Activated CD4-positive, alpha-beta T cell treated with anti-CD3 and anti-CD28 coated beads for 48 hours (primary cell): ENCODE measurements at regions not wholly inside any gene's neighbourhood (a gene's known extent, or its start where the extent isn't known, plus 50 kb on each side); places are given as distances from the start of the nearest gene placed in this dataset.

ENCODE experiments used
- DNase-seq: peaks from one replicate; pipeline ENCODE4 v3.0.0-alpha.2; 2020

- DNase-seq, result no peak
Measured at GRCh38 chr3:182233957-182234356, 522.2 kb downstream of the SOX2 start.

DNA sequence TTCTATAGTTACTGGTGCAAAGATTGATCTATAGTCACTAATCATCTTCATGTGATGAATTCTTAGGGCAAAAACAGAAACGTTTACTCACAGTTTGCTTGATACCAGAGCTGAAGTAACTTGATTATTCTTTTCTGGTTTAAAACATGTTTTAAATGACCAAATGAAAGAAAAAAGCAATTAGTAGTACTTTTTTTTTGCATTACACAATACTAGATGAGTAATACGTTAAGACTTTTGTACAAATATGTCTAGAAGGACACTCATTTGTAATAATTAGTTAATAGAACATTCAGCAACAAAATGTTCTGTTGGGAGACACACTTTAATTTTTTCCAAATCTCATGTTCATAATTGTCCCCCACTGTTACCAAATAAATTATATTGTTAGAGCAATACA, 523.2 kb downstream of the SOX2 start:
- DNase-seq, result no peak

DNA sequence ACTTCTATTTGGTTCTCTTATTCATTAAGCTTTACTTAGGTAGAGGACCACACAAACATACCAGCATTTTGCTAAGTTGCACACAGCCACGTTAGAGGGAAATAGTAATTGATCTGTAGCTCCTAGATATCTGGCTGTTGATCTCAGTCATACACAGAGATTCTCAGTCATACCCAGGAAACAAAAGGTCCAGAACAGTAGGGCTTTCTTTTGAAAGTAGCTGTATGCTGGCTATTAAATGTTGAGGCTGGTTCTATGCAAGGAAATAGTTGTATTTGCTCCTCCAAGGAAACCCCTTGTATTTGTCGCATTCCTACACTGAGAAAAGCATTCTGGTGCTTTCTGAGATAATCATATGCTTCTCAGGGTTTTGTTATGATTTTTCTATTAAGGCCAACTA, 523.8 kb downstream of the SOX2 start:
- no peak for DNase-seq

DNA sequence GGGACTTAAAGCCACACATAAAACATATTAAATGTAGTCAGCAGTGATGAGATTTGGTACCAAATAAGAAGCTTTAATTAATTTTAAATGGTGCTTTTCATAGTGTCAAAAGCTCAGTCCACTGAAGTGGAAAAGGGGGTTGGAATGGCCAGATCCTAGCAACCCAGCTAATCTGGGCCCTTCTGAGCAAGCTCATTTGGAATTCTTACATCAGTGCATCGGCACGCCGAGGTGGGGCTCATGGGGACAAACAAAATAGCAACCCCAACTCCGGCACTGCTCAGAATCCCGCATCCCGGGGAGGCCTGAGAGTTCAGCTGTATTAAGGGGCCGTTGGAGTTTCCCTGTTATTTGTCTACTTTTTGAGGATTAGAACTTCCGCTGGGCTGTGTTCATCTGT, 526.4 kb downstream of the SOX2 start:
- DNase-seq, result no peak

DNA sequence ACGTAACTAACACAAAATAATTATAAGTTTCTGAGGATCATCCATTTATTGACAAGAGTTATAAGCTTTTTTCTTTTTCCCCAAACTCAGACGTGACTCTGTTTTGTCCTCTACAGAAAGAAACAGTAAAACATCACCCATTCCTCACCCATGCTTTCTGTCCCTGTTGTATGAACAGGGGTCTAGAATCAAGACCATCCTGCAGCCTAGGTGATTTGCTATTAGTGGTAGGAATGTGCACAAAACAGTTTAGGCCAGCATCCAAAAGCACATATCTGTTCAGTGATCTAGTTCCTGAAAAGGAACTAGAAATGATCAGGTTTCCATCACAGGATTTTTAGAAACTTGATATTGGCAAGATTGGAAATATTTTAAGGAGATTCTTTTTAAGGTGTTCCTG, 527.6 kb downstream of the SOX2 start:
- no peak for DNase-seq

GRCh38 chr3:182240474-182240873, 528.7 kb downstream of the SOX2 start:
- no peak for DNase-seq

DNA sequence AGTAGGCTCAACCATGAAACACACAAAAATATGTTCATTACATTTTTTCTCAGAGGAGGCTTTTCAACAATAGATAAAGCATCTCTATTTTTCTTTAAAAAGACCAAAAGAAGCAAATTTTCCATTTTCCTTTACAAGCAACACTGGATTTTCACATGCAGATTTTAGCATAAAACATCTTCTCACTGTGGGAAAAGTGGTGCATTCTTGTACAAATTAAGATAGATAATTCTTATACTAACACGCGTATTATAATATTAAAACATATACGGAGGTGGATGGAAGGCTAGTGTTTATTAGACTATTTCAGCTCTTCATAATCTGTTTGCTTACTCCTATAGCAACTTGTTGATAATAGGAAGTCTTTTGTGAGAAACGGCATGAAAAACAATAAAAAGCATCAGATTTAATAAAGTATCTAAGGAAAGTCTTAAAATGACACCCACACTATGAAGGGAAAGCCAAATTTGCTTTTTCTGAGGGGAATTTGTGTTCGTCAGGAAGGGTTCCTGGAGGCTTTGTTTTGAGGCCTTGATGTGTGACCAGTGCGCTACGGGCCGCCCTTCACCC, 529.6 kb downstream of the SOX2 start:
- DNase-seq, result no peak

DNA sequence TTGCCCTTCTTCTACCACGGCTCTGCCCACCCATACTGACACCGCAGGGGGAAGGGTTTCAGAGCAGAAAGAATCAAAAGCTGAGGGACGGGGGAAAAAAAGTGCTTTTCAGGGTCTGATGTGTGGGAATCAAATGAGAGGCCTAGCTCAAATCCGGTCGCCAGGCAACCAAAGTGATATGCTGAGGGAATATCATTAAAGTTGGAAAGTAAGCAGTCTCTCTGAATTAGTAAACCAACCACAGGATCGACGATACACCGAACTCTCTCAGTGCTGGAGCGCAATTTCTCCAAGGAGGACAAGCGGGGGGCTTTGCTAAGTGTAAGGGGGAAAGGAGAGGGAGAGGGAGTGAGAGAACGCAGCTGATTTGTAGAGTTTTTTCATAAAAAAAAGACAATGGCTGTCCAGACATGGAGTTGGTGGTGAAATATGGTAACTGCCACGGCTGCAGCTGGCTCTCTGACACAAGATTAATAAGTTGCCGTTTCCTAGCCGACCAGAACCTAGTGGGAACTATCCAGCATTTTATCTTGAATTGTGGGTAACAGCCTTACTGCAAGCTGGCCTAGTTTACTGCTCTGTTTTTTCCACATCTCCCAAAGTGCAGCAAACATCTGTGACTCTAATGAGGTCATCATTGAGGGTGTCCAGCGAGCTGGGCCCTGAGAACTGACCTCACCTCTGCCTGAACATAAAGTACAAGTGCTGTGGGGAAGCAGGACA, 530.2 kb downstream of the SOX2 start:
- no peak for DNase-seq

DNA sequence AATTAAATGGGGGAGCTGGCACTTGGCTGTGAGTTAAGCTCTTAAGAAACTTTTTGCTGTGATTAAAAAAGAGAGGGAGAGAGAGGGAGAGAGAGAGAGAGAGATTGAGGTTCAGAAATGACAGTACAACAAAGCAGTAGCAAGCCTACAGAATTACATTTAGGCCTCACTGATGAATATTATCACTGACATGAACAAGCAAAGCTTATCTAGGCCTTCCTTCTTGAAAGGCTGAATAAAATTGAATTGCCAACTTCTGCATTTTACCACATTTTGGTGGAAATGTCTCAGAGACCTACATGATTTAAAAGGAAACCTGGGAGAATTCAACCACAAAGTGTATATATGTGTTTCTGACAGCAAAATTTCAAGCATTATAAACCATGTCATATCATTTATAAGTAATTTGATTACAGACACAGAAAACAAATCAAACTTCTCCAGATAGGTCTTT, 530.8 kb downstream of the SOX2 start:
- no peak for DNase-seq

- DNase-seq, result no peak
Measured at GRCh38 chr3:182243625-182244024, 531.9 kb downstream of the SOX2 start.

DNA sequence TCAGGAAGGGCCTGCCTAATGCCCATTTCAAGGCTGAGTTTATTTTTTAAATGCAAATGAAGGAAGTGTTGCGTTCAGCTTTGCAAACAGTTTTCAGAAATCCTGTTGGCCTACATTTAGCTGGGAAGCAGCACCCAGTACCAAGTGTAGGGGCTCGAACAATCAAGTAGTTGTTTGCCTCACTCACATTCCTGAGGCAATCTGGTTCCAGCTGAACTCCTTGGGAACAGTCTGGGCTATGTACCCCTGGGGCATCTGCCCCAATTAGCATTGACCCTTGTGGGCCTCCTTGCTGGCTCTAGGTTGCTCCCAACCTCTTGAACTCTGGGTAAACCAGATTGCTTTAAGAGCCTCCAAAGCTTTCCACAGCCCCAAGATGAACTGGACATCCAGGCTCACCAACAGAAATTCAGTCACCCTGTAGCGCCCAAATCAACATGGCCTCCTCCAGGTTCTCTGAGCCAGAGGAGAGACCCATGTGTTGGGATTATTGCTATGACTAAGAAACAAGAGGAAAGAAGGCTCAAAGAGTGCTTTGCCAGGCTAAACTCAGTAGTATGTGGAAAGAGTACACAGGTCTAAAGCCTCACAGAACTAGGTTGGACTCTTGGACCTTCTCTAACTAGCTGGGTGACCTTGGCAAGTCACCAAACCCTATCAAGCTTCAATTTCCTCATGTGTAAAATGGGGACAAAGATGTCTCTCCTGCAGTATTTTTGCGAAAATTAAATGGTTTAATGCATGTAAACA, 532.7 kb downstream of the SOX2 start:
- no peak for DNase-seq

GRCh38 chr3:182245059-182245458, 533.3 kb downstream of the SOX2 start:
- no peak for DNase-seq

DNA sequence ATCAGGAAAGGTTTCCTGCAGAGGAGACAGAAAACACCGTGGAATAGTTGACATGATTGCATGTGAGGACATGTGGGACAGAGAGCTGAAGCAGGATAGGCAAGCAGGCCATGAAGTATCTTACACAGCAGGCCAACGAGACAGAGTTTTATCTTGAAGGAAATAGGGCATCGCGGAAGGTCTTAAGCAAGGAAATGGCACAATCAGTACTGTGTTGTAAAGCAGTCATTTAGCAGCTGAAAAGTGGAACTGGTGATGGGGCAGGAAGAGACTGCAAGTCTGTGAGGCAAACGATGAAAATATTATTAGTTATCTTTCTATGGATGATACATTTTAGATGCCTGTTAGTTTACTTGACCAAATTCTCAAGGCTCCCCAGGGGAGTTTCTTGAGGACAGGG, 535.1 kb downstream of the SOX2 start:
- DNase-seq, result no peak

DNA sequence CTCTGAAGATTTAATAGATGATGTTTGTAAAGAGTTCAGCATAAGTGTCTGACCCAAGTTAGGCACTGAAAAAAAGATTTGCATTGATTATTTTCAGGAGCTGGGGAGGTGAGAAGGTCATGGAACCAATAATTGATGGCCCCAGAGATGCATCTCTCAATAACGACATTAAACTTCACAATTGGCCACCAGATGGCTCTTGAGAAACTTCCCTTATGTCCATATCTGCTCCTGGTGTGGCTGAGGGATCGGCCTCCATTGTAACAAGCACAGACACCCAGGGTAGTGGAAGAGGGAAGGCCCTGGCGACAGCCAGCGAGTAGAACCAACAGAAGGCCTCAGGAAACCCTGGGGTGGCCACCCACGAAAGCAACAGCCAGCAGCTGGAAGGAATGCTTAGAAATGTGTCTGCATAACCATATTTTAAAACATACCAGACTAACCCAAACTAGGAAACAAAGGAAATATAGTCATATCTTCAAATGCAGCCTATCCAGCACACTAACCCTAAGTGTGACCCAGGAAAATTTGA, 536.7 kb downstream of the SOX2 start:
- no peak for DNase-seq

DNA sequence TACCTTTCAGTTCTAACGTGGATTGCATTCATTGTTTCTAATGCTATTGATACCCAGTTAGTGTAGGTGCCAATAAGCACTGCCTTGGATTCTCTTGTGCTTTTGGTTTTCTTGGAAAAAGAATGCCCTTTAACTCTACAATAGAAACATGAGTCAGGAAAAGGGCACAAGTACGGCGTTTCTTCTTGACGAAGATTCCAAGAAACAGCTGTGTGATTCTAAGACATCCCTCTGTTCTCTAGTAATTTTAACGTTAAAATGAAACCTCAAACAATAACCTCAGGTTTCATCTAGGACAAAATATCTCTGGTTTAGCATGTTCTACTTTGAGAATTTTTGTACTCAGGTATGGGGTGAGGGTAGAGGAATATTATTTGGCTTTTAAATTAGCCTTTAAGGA, 540.5 kb upstream of the ATP11B start:
- no peak for DNase-seq

GRCh38 chr3:182255158-182255557, 538.1 kb upstream of the ATP11B start:
- DNase-seq, result no peak

DNA sequence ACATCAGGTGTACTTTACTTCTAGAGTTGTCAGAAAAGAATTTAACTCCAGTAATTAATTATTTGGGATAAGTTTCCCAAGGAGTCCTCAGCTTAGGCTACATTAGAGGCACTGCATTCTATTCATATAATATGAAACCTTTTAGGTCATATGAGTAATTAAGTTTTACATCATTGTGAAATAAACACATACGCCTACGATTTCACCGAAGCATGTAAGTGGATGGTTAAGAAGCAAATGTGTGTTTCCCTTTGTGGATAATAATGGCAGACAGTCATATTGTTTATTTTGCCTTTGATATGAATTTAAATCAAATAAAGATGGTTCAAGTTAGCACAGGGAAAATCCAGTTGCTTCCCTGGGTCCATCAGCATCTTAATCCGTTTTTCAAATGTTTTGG, 535.9 kb upstream of the ATP11B start:
- DNase-seq, result no peak

DNA sequence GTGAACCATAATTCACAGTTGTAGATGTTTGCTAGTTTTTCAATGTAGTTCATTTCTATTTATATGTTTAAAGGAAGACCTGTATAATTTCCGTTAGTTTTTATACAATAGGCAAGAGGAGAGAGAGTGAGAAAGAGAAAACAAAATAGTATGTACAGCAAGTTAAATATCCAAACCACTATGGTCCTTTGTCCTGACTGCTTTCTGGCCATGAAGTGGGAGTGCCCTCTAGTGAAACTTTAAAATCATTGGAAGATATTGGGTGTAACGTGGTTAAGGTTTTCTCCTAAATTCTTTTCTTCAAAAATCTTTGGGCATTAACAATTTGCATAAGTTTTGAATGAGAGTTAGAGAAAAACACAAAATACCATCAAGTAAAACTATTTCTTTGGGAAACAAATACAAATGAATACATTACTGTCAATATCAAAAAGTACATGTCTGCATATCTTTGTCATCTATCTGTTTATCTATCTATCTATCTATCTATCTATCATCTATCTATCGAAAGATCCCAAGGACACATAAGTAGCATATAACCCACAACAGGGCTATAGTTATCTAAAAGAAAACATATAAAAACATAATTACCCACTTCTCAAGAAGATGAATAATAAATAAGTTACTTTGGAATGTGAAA, 534.6 kb upstream of the ATP11B start:
- DNase-seq, result no peak

DNA sequence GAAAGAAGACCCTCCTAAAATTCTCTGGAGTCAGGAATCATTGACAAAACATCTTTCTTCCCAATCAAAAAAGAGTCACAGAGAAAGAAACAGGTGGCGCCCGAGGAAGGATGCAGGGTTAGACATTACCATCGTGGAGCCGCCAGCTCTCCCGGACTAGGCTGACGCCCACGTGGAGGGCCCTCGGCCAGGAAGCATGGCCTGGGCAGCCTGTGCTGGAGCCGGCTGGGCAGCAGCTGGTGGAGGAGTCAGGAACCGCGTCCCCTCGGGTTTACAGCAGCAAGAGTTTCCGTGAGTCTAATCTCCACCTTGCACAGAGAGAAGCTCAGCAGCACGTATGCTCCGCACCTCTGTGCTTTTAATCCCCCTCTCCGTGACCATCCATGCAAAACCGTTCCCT, 533.7 kb upstream of the ATP11B start:
- no peak for DNase-seq

GRCh38 chr3:182261041-182261440, 532.3 kb upstream of the ATP11B start:
- no peak for DNase-seq

- no peak for DNase-seq
Measured at GRCh38 chr3:182268711-182269110, 524.6 kb upstream of the ATP11B start.

GRCh38 chr3:182276512-182276911, 516.8 kb upstream of the ATP11B start:
- DNase-seq, result no peak

DNA sequence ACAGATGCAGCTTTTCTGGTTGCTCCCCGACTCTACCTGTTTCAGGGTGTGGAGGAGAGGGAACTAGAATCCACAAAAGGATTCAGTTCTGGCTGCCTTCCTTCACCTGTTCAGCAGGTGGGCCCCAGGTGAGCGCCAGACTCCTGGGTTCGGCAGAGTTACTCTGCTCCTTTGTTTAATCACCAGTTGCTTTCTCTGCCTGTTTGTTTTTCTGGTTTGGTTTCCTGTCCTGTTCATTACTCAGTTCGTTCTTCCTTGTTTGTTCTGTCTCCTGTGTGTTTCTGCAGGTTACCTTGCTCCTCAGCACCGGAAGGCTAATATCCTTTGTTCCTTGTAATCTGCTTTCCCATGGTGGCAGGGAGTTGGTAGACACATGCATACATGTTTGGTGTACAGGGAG, 508.5 kb upstream of the ATP11B start:
- DNase-seq, result no peak

GRCh38 chr3:182292591-182292990, 500.7 kb upstream of the ATP11B start:
- DNase-seq, result no peak
